SJCRH30 (cell line): ENCODE measurements at regions not wholly inside any gene's neighbourhood (a gene's known extent, or its start where the extent isn't known, plus 50 kb on each side); places are given as distances from the start of the nearest gene placed in this dataset.
"Not testable (repeated sequence)": the region's sequence is repeated elsewhere in the genome, so short reads cannot be mapped to it uniquely, and the experiment has no call there.

Experiments
- DNase-seq, 2 experiments: peaks; one replicate each; pipeline ENCODE4 v3.0.0-alpha.2; 2015 to 2020
- H3K27ac ChIP-seq: fragments of 250-450 bp; sonication (Bioruptor Pico); 2 replicates; pipeline ENCODE4 v1.5.1; 2020; ENCODE audit warnings: mild to moderate bottlenecking, moderate library complexity
- H3K27me3 ChIP-seq: fragments of 250-450 bp; sonication (Bioruptor Pico); 2 replicates; pipeline ENCODE4 v1.5.1; 2020; ENCODE audit warnings: mild to moderate bottlenecking, moderate library complexity
- H3K36me3 ChIP-seq: fragments of 250-450 bp; sonication (Bioruptor Pico); 2 replicates; pipeline ENCODE4 v1.5.1; 2020; ENCODE audit warnings: mild to moderate bottlenecking, moderate library complexity
- H3K4me1 ChIP-seq: fragments of 250-450 bp; sonication (Bioruptor Pico); 2 replicates; pipeline ENCODE4 v1.5.1; 2020; ENCODE audit warnings: mild to moderate bottlenecking, moderate library complexity
- H3K4me3 ChIP-seq: fragments of 250-450 bp; sonication (Bioruptor Pico); 2 replicates; pipeline ENCODE4 v1.5.1; 2020; ENCODE audit warnings: mild to moderate bottlenecking, moderate library complexity
- H3K9me3 ChIP-seq: fragments of 250-450 bp; sonication (Bioruptor Pico); replicated peaks from 2 replicates; pipeline ENCODE4 v1.5.1; 2020; ENCODE audit warnings: mild to moderate bottlenecking, moderate library complexity

DNA sequence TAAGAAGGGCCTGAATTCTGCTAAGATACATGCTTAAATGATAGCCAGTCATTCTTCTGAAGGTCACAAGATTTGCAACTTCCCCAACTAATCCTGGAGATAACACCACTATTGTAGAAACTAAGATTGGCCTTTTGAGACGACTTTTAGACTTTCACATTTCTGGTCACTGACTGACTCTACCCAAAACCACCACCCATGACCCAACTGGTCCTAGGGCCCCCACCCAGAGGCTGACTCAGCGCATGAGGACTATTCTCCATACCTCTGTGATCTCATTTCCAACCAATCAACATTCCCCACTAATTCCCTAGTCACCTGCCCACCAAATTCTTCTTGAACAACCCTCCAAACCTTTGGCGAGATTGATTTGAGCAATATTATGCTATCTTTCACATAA lies 1299.0 kb downstream of the CDH11 start:
- Histone ChIP-seq H3K36me3 (no peaks in the 10 kb centered on the region), H3K4me1 (no peaks in the 10 kb centered on the region), H3K9me3 (no peaks in the 10 kb centered on the region), H3K27me3 (no peaks in the 10 kb centered on the region), H3K4me3 (no peak overlapping the region), H3K27ac (no peak overlapping the region)
- no peak for DNase-seq

DNA sequence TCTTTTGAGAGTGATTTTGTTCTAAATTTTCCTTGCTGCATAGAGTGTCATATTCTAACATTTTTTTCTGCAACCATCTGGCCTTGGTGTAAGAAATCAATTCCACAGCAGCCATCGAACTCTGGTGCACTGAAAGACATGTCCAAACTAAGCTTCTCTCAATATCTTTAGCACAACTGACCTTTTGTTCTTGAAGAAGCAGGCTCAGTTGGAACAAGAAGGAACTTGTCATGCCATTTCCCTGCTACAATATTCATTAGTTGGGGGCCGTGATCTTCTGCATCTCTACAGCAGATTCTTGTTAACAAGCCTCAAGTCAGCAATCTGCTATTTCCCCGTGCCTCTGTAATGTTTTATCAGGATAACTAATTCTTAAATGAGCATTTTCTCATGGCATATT lies 1305.6 kb downstream of the CDH11 start:
- Histone ChIP-seq H3K27ac (no peak overlapping the region), H3K4me1 (no peaks in the 10 kb centered on the region), H3K4me3 (no peak overlapping the region), H3K9me3 (no peaks in the 10 kb centered on the region), H3K36me3 (no peaks in the 10 kb centered on the region), H3K27me3 (no peaks in the 10 kb centered on the region)
- DNase-seq, result no peak

DNA sequence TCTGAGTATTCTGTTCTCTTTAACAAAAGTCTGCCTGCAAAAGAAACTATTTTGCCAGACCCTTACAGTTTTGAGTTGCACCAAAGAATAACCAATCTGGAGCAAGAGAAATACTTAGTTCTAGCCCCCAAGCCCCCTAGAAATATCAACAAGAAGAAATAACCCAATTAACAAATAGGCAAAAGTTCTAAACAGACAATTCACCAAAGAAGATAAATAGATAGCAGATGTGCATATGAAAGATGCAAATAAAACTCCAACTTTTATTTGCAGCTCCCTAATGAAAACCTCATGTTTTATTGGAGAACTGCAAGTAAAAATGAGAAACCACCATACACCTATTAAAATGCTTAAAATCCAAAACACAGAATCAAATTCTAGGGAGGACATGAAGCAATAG lies 1308.0 kb downstream of the CDH11 start:
- Histone ChIP-seq H3K27me3 (no peaks in the 10 kb centered on the region), H3K36me3 (no peaks in the 10 kb centered on the region), H3K27ac (no peak overlapping the region), H3K4me3 (no peak overlapping the region), H3K4me1 (no peaks in the 10 kb centered on the region), H3K9me3 (no peaks in the 10 kb centered on the region)
- DNase-seq, result no peak

DNA sequence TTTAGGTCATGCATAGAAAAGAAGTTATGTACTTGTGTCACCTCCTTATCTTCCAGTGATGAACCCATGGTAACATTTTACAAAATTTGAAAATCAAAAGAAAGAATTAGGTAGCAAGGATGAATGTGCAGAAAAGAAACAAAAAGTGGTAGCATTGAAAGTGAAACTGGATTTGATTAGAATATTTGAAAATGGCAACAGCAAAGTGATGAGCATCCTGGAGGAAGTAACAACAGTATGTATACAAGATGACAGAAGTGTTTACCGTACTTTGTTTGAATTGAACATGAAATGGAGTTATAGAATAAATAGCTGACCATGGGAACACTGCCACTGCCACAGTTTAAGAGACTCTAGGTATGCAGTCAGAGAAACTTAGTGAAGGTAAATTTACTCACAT lies 1313.1 kb downstream of the CDH11 start:
- Histone ChIP-seq H3K9me3 (no peaks in the 10 kb centered on the region), H3K27me3 (no peaks in the 10 kb centered on the region), H3K4me3 (no peak overlapping the region), H3K27ac (no peak overlapping the region), H3K36me3 (no peaks in the 10 kb centered on the region), H3K4me1 (no peaks in the 10 kb centered on the region)
- no peak for DNase-seq

DNA sequence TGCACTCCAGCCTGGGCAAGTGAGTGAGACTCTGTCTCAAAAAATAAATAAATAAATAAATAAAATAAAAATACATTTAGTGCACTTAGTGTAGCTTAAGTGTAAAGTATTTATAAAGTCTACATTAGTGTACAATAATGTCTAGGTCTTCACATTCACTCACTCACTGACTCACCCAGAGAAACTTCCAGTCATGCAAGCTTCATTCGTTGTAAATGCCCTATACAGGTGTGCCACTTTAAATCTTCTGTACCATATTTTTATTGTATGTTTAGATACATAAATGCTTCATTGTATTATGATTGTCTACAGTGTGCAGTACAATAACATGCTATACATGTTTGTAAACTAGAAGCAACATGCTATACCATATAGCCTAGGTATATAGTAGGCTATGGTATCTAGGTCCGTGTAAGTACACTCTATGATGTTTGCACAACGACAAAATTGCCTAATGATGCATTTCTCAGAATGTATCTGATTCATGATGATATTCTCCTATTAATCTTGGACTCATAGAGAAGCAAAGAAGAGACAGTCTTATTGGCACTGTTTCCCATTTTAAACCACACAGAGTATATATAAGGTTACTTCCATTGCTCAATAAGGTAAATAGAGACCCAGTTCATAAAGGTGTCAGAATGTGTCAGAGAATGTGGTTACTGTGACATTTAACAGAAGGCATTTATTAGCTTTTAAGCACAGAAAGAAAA lies 1314.9 kb downstream of the CDH11 start:
- Histone ChIP-seq H3K27me3 (no peaks in the 10 kb centered on the region), H3K4me3 (no peak overlapping the region), H3K4me1 (no peaks in the 10 kb centered on the region), H3K9me3 (no peaks in the 10 kb centered on the region), H3K27ac (no peak overlapping the region), H3K36me3 (no peaks in the 10 kb centered on the region)
- DNase-seq, result no peak

DNA sequence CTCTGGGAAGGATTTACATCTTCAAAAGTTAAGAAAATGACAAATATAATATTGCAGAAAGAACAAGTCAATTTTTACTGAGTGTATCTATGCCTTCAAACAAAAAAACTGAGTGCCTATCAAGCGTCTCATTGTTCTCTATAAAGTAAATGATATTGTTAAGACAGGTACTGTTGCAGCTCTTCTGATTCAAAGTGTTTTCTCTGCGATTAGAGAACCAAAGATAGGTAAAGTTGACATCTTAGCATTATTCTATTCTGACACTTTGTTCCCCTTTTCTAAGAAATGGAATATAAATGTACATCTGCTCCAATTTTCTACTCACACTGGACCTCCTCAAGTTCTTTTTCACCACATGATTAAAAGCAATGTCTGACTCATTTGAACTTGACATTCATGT lies 1317.7 kb downstream of the CDH11 start:
- Histone ChIP-seq H3K27ac (no peak overlapping the region), H3K36me3 (no peaks in the 10 kb centered on the region), H3K9me3 (no peaks in the 10 kb centered on the region), H3K4me3 (no peak overlapping the region), H3K27me3 (no peaks in the 10 kb centered on the region), H3K4me1 (no peaks in the 10 kb centered on the region)
- no peak for DNase-seq

DNA sequence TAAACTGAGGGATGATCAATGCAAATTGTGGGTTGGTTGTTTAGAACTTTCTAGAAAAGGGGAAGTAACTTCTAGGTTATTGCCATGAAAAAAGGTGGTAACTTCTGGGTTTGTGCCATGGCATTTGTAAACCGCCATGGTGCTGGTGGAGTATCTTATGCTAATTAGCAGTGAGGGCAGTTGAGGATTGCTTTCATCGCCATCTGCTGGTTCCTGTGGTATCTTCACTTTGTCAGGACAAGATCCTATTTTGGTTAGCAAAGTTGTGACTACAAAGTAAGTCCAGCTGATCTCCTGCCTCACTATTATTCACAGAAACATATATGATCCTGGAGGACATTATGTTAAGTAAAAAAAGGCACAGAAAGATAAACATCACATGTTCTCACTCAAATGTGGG lies 1332.3 kb downstream of the CDH11 start:
- Histone ChIP-seq H3K27ac (no peak overlapping the region), H3K9me3 (peaks cover 14% of the 10 kb centered on the region), H3K4me1 (no peaks in the 10 kb centered on the region), H3K27me3 (no peaks in the 10 kb centered on the region), H3K4me3 (no peak overlapping the region), H3K36me3 (no peaks in the 10 kb centered on the region)
- DNase-seq, result peak in 1 of 2 experiments; percentile 4

DNA sequence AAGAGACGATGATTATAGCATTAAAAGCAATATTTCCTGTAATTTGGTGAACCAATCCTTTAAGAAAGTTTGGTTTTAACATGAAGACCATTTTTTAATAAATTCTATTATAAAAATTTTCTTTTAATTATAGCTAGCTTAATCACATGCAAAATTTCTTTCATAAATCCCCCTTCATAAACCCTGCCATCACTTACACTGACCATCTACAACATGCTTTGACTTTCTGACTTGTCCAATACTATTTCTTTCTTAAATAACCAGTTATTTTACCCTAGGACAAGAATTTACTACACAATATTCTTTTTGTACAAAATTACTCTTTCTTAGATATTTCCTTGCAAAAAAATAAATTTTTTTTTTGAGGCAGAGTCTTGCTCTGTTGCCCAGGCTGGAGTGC lies 1334.8 kb downstream of the CDH11 start:
- DNase-seq, result peak in 1 of 2 experiments; percentile 24
- Histone ChIP-seq H3K36me3 (no peaks in the 10 kb centered on the region), H3K27me3 (no peaks in the 10 kb centered on the region), H3K4me3 (no peak overlapping the region), H3K9me3 (peaks cover 14% of the 10 kb centered on the region), H3K27ac (no peak overlapping the region), H3K4me1 (no peaks in the 10 kb centered on the region)

DNA sequence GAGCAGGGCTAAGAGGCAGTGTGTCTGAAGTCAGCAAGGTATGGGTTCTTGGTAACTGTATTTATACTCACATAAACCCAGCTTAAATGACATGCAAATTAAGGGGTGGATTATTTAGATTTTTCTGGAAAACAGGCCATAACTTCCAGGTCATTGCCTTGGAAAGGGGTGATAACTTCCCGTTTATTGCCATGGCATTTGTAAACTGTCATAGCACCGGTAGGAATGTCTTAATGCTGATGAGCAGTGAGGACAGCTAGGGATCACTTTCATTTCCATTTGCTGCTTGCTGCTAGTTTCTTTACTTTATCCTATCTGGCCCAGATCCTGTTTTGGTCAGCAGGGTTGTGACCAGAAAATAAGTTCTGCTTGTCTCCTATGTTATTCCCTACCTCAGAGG lies 1336.7 kb downstream of the CDH11 start:
- peaks cover 14% of the 10 kb centered on the region for H3K9me3 ChIP-seq
- H3K4me1 ChIP-seq, result no peaks in the 10 kb centered on the region
- H3K27ac ChIP-seq, result no peak overlapping the region
- no peaks in the 10 kb centered on the region for H3K36me3 ChIP-seq
- DNase-seq, result no peak
- H3K27me3 ChIP-seq, result no peaks in the 10 kb centered on the region
- no peak overlapping the region for H3K4me3 ChIP-seq

DNA sequence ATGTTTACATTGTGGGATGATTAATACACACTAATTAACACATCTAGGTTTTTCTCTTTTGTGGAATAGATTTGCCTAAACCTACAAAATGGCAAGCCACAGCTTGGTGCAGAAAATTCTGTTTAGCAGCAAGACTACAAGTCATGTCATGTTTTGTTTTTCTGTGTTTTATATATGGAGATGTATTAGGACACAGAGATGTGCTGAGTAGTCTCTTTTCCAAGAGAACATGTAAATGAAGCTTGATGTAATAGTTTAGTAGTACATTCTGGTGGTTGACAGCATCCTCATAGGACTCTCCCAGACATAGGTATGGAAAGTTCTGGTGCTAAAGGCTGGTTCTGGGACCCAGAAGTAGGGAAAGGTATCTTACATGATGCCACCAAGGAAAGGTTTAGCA lies 1345.4 kb downstream of the CDH11 start:
- H3K4me3 ChIP-seq, result no peak overlapping the region
- H3K27ac ChIP-seq, result no peak overlapping the region
- H3K27me3 ChIP-seq, result no peaks in the 10 kb centered on the region
- H3K36me3 ChIP-seq, result no peaks in the 10 kb centered on the region
- H3K9me3 ChIP-seq, result peaks cover 4% of the 10 kb centered on the region; the same call in 1 of the 2 replicates
- DNase-seq, result no peak
- no peaks in the 10 kb centered on the region for H3K4me1 ChIP-seq

DNA sequence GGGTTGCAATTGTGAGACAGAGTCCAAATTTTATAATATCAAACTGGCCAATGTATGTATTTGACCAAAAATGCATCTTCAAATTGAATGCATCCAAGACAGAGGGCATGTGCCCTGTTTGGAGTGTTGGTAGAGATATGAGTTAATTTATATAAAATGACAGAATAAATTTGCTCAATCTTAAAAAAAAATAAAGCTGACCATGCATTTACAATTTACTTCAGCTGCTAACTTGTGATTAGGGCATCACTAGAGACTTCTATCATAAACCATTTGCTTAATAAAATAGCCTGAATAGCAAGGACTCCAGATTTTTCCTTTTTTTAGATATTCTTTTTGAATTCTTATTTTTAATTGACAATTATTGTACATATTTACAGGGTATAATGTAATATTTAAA lies 1345.8 kb downstream of the CDH11 start:
- DNase-seq, result no peak
- H3K4me1 ChIP-seq, result no peaks in the 10 kb centered on the region
- no peak overlapping the region for H3K4me3 ChIP-seq
- H3K36me3 ChIP-seq, result no peaks in the 10 kb centered on the region
- no peak overlapping the region for H3K27ac ChIP-seq
- H3K27me3 ChIP-seq, result no peaks in the 10 kb centered on the region
- peaks cover 4% of the 10 kb centered on the region; the same call in 1 of the 2 replicates for H3K9me3 ChIP-seq

DNA sequence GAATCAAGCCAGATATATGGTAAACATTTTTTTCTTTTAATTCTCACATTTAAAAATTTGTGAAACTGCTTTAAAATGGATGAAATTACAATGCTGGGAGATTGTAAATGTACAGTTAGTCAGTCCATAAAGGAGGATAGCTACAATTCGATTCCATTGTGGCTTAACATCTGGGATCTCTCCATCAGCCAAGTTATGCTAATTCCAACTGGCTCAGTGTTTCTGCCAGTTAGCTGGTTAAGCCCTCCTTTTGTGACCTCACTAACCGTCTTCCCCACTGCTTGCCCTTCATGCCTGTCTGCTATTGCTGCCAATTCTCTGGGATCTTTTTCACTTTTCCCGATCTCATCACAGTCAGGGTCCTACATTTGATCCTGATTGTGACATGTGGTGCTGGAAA lies 1347.6 kb downstream of the CDH11 start:
- H3K27me3 ChIP-seq, result no peaks in the 10 kb centered on the region
- peaks cover 4% of the 10 kb centered on the region; the same call in 1 of the 2 replicates for H3K9me3 ChIP-seq
- H3K27ac ChIP-seq, result no peak overlapping the region
- no peak overlapping the region for H3K4me3 ChIP-seq
- no peaks in the 10 kb centered on the region for H3K36me3 ChIP-seq
- no peaks in the 10 kb centered on the region for H3K4me1 ChIP-seq
- no peak for DNase-seq

DNA sequence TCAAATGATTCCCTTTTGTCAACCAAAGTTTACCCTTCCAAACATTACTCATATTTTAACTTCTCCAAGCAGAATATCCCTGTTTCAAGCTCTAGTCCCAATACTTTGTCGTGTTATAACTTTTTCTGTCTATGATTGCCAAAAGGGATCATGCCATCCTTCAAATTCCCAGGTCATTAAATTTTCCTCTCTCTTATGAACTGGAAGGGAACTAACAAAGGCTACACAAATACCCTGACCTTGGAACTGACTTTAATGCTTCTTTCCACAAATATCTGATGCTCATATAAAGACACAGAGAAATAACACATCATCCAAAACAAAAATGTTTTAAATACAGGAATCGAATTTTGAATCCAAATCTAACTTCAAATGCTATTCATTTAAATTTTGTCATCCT lies 1352.7 kb downstream of the CDH11 start:
- Histone ChIP-seq H3K27me3 (no peaks in the 10 kb centered on the region), H3K36me3 (no peaks in the 10 kb centered on the region), H3K4me1 (no peaks in the 10 kb centered on the region), H3K27ac (no peak overlapping the region), H3K9me3 (no peaks in the 10 kb centered on the region), H3K4me3 (no peak overlapping the region)
- no peak for DNase-seq

DNA sequence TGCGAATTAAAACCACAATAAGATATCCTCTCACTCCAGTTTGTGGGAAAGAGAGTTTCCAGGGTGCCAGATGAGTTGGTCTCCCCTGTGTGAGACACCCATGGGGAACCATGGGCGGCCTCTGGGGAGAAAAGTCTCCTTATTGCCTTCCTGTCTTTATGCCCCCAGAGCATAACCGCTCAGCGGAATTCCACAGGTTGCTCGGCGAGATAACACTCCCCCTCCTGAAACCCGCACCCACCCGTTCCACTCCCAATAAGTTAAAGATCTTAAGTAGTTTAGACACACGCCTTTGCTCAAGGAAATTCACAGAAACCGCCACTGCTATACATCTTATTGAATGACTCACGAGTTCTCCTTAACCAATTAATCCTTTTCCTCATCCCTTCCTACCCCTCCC lies 1361.6 kb downstream of the CDH11 start:
- not testable (repeated sequence) for DNase-seq, H3K9me3 ChIP-seq, H3K27me3 ChIP-seq, H3K4me1 ChIP-seq, H3K4me3 ChIP-seq, H3K36me3 ChIP-seq, H3K27ac ChIP-seq

DNA sequence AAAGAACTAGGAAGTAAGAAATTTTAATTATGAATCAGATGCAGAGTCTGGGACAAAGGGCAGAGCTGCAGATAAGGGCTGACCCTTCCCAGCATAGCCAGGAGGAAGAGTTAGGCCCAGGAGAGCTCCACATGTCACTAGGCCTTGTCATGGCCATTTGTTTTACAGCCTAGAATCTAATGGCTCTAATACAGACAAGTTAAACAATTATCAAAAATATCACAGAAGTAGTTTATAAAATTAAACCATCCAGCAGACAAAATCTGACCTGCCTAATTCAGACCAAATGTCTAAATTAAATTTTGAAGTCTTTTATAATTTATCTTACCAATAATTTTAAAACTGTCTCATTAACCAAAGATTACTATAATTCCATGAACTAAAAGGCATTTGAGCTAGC lies 1369.5 kb downstream of the CDH11 start:
- H3K9me3 ChIP-seq, result no peaks in the 10 kb centered on the region
- DNase-seq, result no peak
- no peaks in the 10 kb centered on the region for H3K4me1 ChIP-seq
- no peaks in the 10 kb centered on the region for H3K27me3 ChIP-seq
- H3K4me3 ChIP-seq, result no peak overlapping the region
- H3K27ac ChIP-seq, result no peak overlapping the region
- no peaks in the 10 kb centered on the region for H3K36me3 ChIP-seq

DNA sequence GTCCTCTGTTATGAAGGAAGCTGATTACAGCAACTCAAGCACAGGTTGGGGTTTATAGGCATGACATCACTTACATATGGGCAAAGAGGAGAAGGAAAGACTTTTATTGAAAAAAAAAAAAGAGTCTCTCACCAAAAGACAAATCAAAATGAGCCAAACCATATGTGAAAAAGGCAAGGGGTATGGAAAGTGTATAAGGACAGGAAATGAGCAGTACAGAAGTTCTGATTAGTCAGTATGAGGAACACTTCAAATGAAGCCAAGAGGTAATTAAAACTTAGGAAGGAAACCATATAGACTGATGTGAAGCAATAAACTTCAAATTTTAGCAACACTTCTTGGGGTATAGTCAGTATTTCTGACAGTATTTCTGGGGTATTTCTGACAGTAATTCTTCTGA lies 1372.6 kb downstream of the CDH11 start:
- no peak for DNase-seq
- H3K27me3 ChIP-seq, result no peaks in the 10 kb centered on the region
- no peaks in the 10 kb centered on the region for H3K36me3 ChIP-seq
- H3K4me1 ChIP-seq, result no peaks in the 10 kb centered on the region
- no peak overlapping the region for H3K4me3 ChIP-seq
- no peak overlapping the region for H3K27ac ChIP-seq
- H3K9me3 ChIP-seq, result 0 out of 2 replicates have a peak, but pooled peaks cover 2% of the 10 kb centered on the region
